ENCODE measurements at regions not wholly inside any gene's neighbourhood (a gene's known extent, or its start where the extent isn't known, plus 50 kb on each side); places are given as distances from the start of the nearest gene placed in this dataset.

GRCh38 chr12:84506282-84506681 lies 406.3 kb downstream of the SLC6A15 start:
- Mint-ChIP-seq H3K4me3 (no peak overlapping the region), H3K27me3 (no peaks in the 10 kb centered on the region), H3K36me3 (no peaks in the 10 kb centered on the region), H3K4me1 (ENCODE audit: unreplicated experiment) (peaks cover 21% of the 10 kb centered on the region), H3K27ac (no peak overlapping the region), H3K9me3 (peaks cover 4% of the 10 kb centered on the region)
- no peak for DNase-seq (ENCODE audit: extremely low spot score, unreplicated experiment)
- no peak for TF ChIP-seq CTCF (conservative IDR thresholded peaks at IDR 0.05)

- TF ChIP-seq CTCF (conservative IDR thresholded peaks at IDR 0.05): peak; percentile 77
- H3K27me3 Mint-ChIP-seq: no peaks in the 10 kb centered on the region
- DNase-seq (ENCODE audit: extremely low spot score, unreplicated experiment): no peak
Observed at GRCh38 chr12:84502907-84503787, 409.5 kb downstream of the SLC6A15 start.

GRCh38 chr12:84502180-84502860 lies 410.3 kb downstream of the SLC6A15 start:
- H3K4me1 Mint-ChIP-seq (ENCODE audit: unreplicated experiment): peaks cover 7% of the 10 kb centered on the region
- no peak overlapping the region for H3K4me3 Mint-ChIP-seq
- H3K27me3 Mint-ChIP-seq: no peaks in the 10 kb centered on the region
- DNase-seq (ENCODE audit: extremely low spot score, unreplicated experiment): no peak
- no peak for TF ChIP-seq CTCF (conservative IDR thresholded peaks at IDR 0.05)
- H3K27ac Mint-ChIP-seq: no peak overlapping the region
- H3K36me3 Mint-ChIP-seq: no peaks in the 10 kb centered on the region
- H3K9me3 Mint-ChIP-seq: peaks cover 4% of the 10 kb centered on the region

More at GRCh38 chr12:84502907-84503787, 409.5 kb downstream of the SLC6A15 start:
- H3K9me3 Mint-ChIP-seq: peaks cover 4% of the 10 kb centered on the region
- no peak overlapping the region for H3K4me3 Mint-ChIP-seq
- peaks cover 7% of the 10 kb centered on the region for H3K4me1 Mint-ChIP-seq (ENCODE audit: unreplicated experiment)
- H3K36me3 Mint-ChIP-seq: no peaks in the 10 kb centered on the region
- no peak overlapping the region for H3K27ac Mint-ChIP-seq

GRCh38 chr12:84497819-84498218 lies 414.8 kb downstream of the SLC6A15 start:
- no peak for DNase-seq (ENCODE audit: extremely low spot score, unreplicated experiment)
- Mint-ChIP-seq H3K4me3 (no peak overlapping the region), H3K9me3 (no peaks in the 10 kb centered on the region), H3K4me1 (ENCODE audit: unreplicated experiment) (peaks cover 1% of the 10 kb centered on the region), H3K27me3 (no peaks in the 10 kb centered on the region), H3K36me3 (no peaks in the 10 kb centered on the region), H3K27ac (no peak overlapping the region)
- TF ChIP-seq CTCF (conservative IDR thresholded peaks at IDR 0.05): peak; percentile 21

- Mint-ChIP-seq H3K4me3 (no peak overlapping the region), H3K27me3 (no peaks in the 10 kb centered on the region), H3K4me1 (ENCODE audit: unreplicated experiment) (no peaks in the 10 kb centered on the region), H3K27ac (no peak overlapping the region), H3K9me3 (no peaks in the 10 kb centered on the region), H3K36me3 (no peaks in the 10 kb centered on the region)
- no peak for TF ChIP-seq CTCF (conservative IDR thresholded peaks at IDR 0.05)
- no peak for DNase-seq (ENCODE audit: extremely low spot score, unreplicated experiment)
Observed at GRCh38 chr12:84495711-84496110, 416.9 kb downstream of the SLC6A15 start.

Data from type B pancreatic cell (in vitro differentiated cells).